ENCODE measurements at regions not wholly inside any gene's neighbourhood (a gene's known extent, or its start where the extent isn't known, plus 50 kb on each side); places are given as distances from the start of the nearest gene placed in this dataset.

GRCh38 chr5:85484982-85485574 is 1100.4 kb upstream of the EDIL3 start:
- Mint-ChIP-seq H3K4me3 (ENCODE audit: unreplicated experiment) (no peak overlapping the region), H3K4me1 (ENCODE audit: insufficient read depth, unreplicated experiment) (no peaks in the 10 kb centered on the region), H3K27ac (ENCODE audit: low read depth, unreplicated experiment) (no peak overlapping the region), H3K36me3 (ENCODE audit: insufficient read depth, unreplicated experiment) (no peaks in the 10 kb centered on the region), H3K27me3 (ENCODE audit: insufficient read depth, unreplicated experiment) (no peaks in the 10 kb centered on the region), H3K9me3 (ENCODE audit: unreplicated experiment) (peaks cover 15% of the 10 kb centered on the region)
- DNase-seq (ENCODE audit: unreplicated experiment): peak; percentile 2
- ChIA-PET POLR2A (no interaction called here), CTCF (no interaction called here)
- no peak for TF ChIP-seq CTCF (IDR thresholded peaks at IDR 0.05; ENCODE audit: unreplicated experiment)
- intact Hi-C loops (cut with micrococcal nuclease): no loop called here
- BruUV-seq (replicated peaks): no TSS peak

GRCh38 chr5:85488295-85488694 is 1103.6 kb upstream of the EDIL3 start:
- DNase-seq (ENCODE audit: unreplicated experiment): no peak
- Mint-ChIP-seq H3K4me1 (ENCODE audit: insufficient read depth, unreplicated experiment) (no peaks in the 10 kb centered on the region), H3K36me3 (ENCODE audit: insufficient read depth, unreplicated experiment) (no peaks in the 10 kb centered on the region), H3K4me3 (ENCODE audit: unreplicated experiment) (no peak overlapping the region), H3K27ac (ENCODE audit: low read depth, unreplicated experiment) (no peak overlapping the region), H3K27me3 (ENCODE audit: insufficient read depth, unreplicated experiment) (no peaks in the 10 kb centered on the region), H3K9me3 (ENCODE audit: unreplicated experiment) (peaks cover 29% of the 10 kb centered on the region)
- intact Hi-C loops (cut with micrococcal nuclease): no loop called here
- POLR2A ChIA-PET: no interaction called here
- CTCF ChIA-PET: no interaction called here
- BruUV-seq (replicated peaks): no TSS peak
- TF ChIP-seq CTCF (IDR thresholded peaks at IDR 0.05; ENCODE audit: unreplicated experiment): no peak

- ChIA-PET POLR2A (no interaction called here), CTCF (no interaction called here)
- intact Hi-C loops (cut with micrococcal nuclease): no loop called here
- Mint-ChIP-seq H3K4me3 (ENCODE audit: unreplicated experiment) (no peak overlapping the region), H3K27me3 (ENCODE audit: insufficient read depth, unreplicated experiment) (no peaks in the 10 kb centered on the region), H3K36me3 (ENCODE audit: insufficient read depth, unreplicated experiment) (no peaks in the 10 kb centered on the region), H3K27ac (ENCODE audit: low read depth, unreplicated experiment) (no peak overlapping the region), H3K9me3 (ENCODE audit: unreplicated experiment) (peaks cover 9% of the 10 kb centered on the region), H3K4me1 (ENCODE audit: insufficient read depth, unreplicated experiment) (no peaks in the 10 kb centered on the region)
- no peak for DNase-seq (ENCODE audit: unreplicated experiment)
- BruUV-seq (replicated peaks): no TSS peak
- no peak for TF ChIP-seq CTCF (IDR thresholded peaks at IDR 0.05; ENCODE audit: unreplicated experiment)
Observed at GRCh38 chr5:85500869-85501268, 1116.2 kb upstream of the EDIL3 start.

GRCh38 chr5:85512896-85513295 is 1104.8 kb upstream of the COX7C start:
- CTCF ChIA-PET: no interaction called here
- POLR2A ChIA-PET: no interaction called here
- BruUV-seq (replicated peaks): no TSS peak
- no peak for TF ChIP-seq CTCF (IDR thresholded peaks at IDR 0.05; ENCODE audit: unreplicated experiment)
- Mint-ChIP-seq H3K4me3 (ENCODE audit: unreplicated experiment) (no peak overlapping the region), H3K36me3 (ENCODE audit: insufficient read depth, unreplicated experiment) (no peaks in the 10 kb centered on the region), H3K4me1 (ENCODE audit: insufficient read depth, unreplicated experiment) (no peaks in the 10 kb centered on the region), H3K27ac (ENCODE audit: low read depth, unreplicated experiment) (no peak overlapping the region), H3K9me3 (ENCODE audit: unreplicated experiment) (peaks cover 36% of the 10 kb centered on the region), H3K27me3 (ENCODE audit: insufficient read depth, unreplicated experiment) (no peaks in the 10 kb centered on the region)
- intact Hi-C loops (cut with micrococcal nuclease): no loop called here
- no peak for DNase-seq (ENCODE audit: unreplicated experiment)

Measured in MCF 10A (cell line).